Endothelial cell of umbilical vein (primary cell): ENCODE measurements at regions not wholly inside any gene's neighbourhood (a gene's known extent, or its start where the extent isn't known, plus 50 kb on each side); places are given as distances from the start of the nearest gene placed in this dataset.

Experiments used
- BruUV-seq: library from RNA; stranded (reverse); fragments of 400-500 nt; replicated peaks from 2 replicates; lab custom pipeline; 2021; lab: Mats Ljungman, UMichigan
- CTCF ChIA-PET: fragments of 300-600, 350-600 bp; sonication (Branson Sonifier 250); formaldehyde crosslinking; loops from one replicate; lab custom pipeline; 2021; ENCODE audit warnings: antibody characterized with exemption, inconsistent platforms; lab: Charles Lee
- POLR2A ChIA-PET: fragments of 300-600, 350-600 bp; sonication (Branson Sonifier 250); formaldehyde crosslinking; loops from one replicate; lab custom pipeline; 2021; ENCODE audit warnings: antibody characterized with exemption, inconsistent platforms; lab: Charles Lee
- DNase-seq: peaks from one replicate; pipeline ENCODE4 v3.0.0-alpha.2; 2011; ENCODE audit warnings: low read depth, low spot score
- FAIRE-seq: peaks from 2 replicates; lab custom pipeline; 2011; peaks lifted over from hg19 to GRCh38; lab: Jason Lieb, UNC
- H2AFZ ChIP-seq: 2 replicates; pipeline ENCODE4 v1.6.0; 2012; ENCODE audit warnings: low read depth, low read length, control low read depth, inconsistent platforms
- H3K27ac ChIP-seq: 2 replicates; pipeline ENCODE4 v1.5.1; 2011; ENCODE audit warnings: low read depth, mild to moderate bottlenecking, control low read depth, low read length, moderate library complexity; ENCODE audit not compliant: insufficient read depth
- H3K27me3 ChIP-seq, 2 experiments: 2 replicates each; pipeline versions ENCODE4 v1.6.0 to v1.6.1; 2011; ENCODE audit warnings: low read length in 2 of 2, mixed read lengths in 1 of 2; ENCODE audit not compliant: control insufficient read depth in 2 of 2, insufficient read depth in 2 of 2
- H3K36me3 ChIP-seq, 2 experiments: 2 replicates in 1 of 2; 3 replicates in 1 of 2; pipeline ENCODE4 v1.5.1; 2011; ENCODE audit warnings: low read length in 2 of 2, mild to moderate bottlenecking in 1 of 2, moderate library complexity in 1 of 2; ENCODE audit not compliant: control insufficient read depth in 2 of 2, insufficient read depth in 2 of 2; ENCODE audit errors: extremely low read depth in 1 of 2
- H3K4me1 ChIP-seq: 3 replicates; pipeline ENCODE4 v1.5.1; 2011; ENCODE audit warnings: mild to moderate bottlenecking, low read length; ENCODE audit not compliant: control insufficient read depth, insufficient read depth; ENCODE audit errors: extremely low read depth
- H3K4me2 ChIP-seq: 2 replicates; pipeline ENCODE4 v1.6.1; 2011; ENCODE audit warnings: low read length, control low read depth, mixed read lengths; ENCODE audit not compliant: insufficient read depth
- H3K4me3 ChIP-seq, 3 experiments: fragments of 200-600 bp in 1 of 3; sonication (generic), shearing (Covaris generic) in 1 of 3; replicated peaks in 1 of 3; 2 replicates each; pipeline ENCODE4 v1.5.1; 2011 to 2016; ENCODE audit warnings: control low read depth in 3 of 3, low read length in 3 of 3, mild to moderate bottlenecking in 2 of 3, inconsistent platforms in 1 of 3, low read depth in 1 of 3, moderate library complexity in 1 of 3; ENCODE audit not compliant: insufficient read depth in 1 of 3
- H3K79me2 ChIP-seq: 2 replicates; pipeline ENCODE4 v1.6.0; 2012; ENCODE audit warnings: low read length, inconsistent platforms; ENCODE audit not compliant: control insufficient read depth, insufficient read depth
- H3K9ac ChIP-seq: replicated peaks from 2 replicates; pipeline ENCODE3; 2011; ENCODE audit warnings: low read length, control low read depth; ENCODE audit not compliant: insufficient read depth; ENCODE audit errors: extremely low read depth
- H3K9me1 ChIP-seq: replicated peaks from 3 replicates; pipeline ENCODE4 v1.6.0; 2011; ENCODE audit warnings: mild to moderate bottlenecking, low read length; ENCODE audit not compliant: control insufficient read depth, insufficient read depth; ENCODE audit errors: extremely low read depth
- H3K9me3 ChIP-seq: replicated peaks from 2 replicates; pipeline ENCODE4 v1.5.1; 2012; ENCODE audit warnings: low read length, inconsistent platforms; ENCODE audit not compliant: control insufficient read depth, insufficient read depth
- H4K20me1 ChIP-seq: replicated peaks from 2 replicates; pipeline ENCODE3; 2011; ENCODE audit warnings: mild to moderate bottlenecking, low read length; ENCODE audit not compliant: control insufficient read depth, insufficient read depth; ENCODE audit errors: extremely low read depth
- EZH2 ChIP-seq: IDR thresholded peaks from 2 replicates; pipeline ENCODE4 v1.6.1; 2012; ENCODE audit warnings: borderline replicate concordance, low read depth, mild to moderate bottlenecking, moderate library complexity, low read length, inconsistent platforms; ENCODE audit not compliant: severe bottlenecking
- FOS ChIP-seq: IDR thresholded peaks from 2 replicates; pipeline ENCODE4 v1.6.1; 2011; ENCODE audit warnings: mild to moderate bottlenecking, low read length, moderate library complexity, borderline replicate concordance; ENCODE audit not compliant: insufficient read depth
- GATA2 ChIP-seq: IDR thresholded peaks from 2 replicates; pipeline ENCODE4 v1.7.0; 2011; ENCODE audit warnings: low read depth, mild to moderate bottlenecking, moderate library complexity, mixed read lengths, low read length; ENCODE audit not compliant: insufficient read length, insufficient read depth
- JUN ChIP-seq: IDR thresholded peaks from 2 replicates; pipeline ENCODE4 v1.6.1; 2011; ENCODE audit warnings: borderline replicate concordance, low read depth; ENCODE audit not compliant: insufficient read length, insufficient read depth
- MAX ChIP-seq: IDR thresholded peaks from 2 replicates; pipeline ENCODE4 v1.6.1; 2011; ENCODE audit not compliant: insufficient read depth, insufficient read length
- MYC ChIP-seq: IDR thresholded peaks from one replicate; pipeline ENCODE4 v1.6.1; 2011; ENCODE audit warnings: mild to moderate bottlenecking, low read depth, low read length
- POLR2A ChIP-seq: IDR thresholded peaks from 2 replicates; pipeline ENCODE4 v1.6.1; 2012; ENCODE audit warnings: low read depth, mild to moderate bottlenecking, control low read depth, low read length
- POLR2AphosphoS5 ChIP-seq: IDR thresholded peaks from 2 replicates; pipeline ENCODE4 v1.6.1; 2012; ENCODE audit warnings: low read depth, mild to moderate bottlenecking, control low read depth, low read length, moderate library complexity; ENCODE audit not compliant: insufficient read depth
- dilution Hi-C: fragments of 300-500 bp; cut with MboI; formaldehyde crosslinking; loops from one replicate; pipeline ENCODE4 v1.15.0; 2019; ENCODE audit warnings: low sequenced_read_pairs; ENCODE audit not compliant: extremely low pct_ligation_motif_present
- intact Hi-C: fragments of 100-400 bp; cut with micrococcal nuclease; formaldehyde crosslinking; loops from one replicate; pipeline ENCODE4 v1.10.0; 2022
- TF ChIP-seq, protein P1 (sequence below), 2 donors: IDR thresholded peaks; 1 replicate in 1 of 2; 2 replicates in 1 of 2; pipeline ENCODE4 v1.5.1; 2011; ENCODE audit warnings: low read length in 2 of 2, mild to moderate bottlenecking in 2 of 2, moderate library complexity in 2 of 2, control low read depth in 1 of 2, inconsistent platforms in 1 of 2, low read depth in 1 of 2; ENCODE audit not compliant: insufficient read depth in 1 of 2; ENCODE audit errors: extremely low read depth in 1 of 2

DNA sequence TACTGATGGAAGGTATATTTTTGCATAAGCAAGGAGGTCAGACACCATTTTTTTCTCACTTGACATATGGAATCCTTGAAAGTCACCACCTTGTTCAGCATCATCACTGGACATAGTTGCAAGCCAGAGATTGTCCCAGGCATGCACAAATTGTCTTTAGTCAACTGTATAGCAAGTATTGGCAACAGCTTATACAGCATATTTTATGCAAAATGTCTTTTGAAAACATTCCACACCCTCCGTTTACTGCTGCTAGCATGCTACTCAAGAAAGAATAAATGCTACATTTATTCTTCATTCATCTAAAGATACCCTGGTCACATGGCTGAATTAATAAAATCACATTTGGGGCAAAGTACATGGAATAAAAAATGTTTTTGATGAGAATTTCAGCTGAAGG lies 168.5 kb upstream of the DCBLD2 start:
- CTCF ChIA-PET: no interaction called here

More for the DNA sequence above, 168.5 kb upstream of the DCBLD2 start:
- no peaks in the 10 kb centered on the region for H3K79me2 ChIP-seq
- FAIRE-seq (no peak), DNase-seq (no peak)
- H3K4me3 ChIP-seq: no peak overlapping the region
- no peaks in the 10 kb centered on the region for H3K9me1 ChIP-seq
- intact Hi-C loops: no loop called here
- dilution Hi-C loops: no loop called here
- H3K36me3 ChIP-seq: no peaks in the 10 kb centered on the region
- no peak overlapping the region for H3K4me2 ChIP-seq
- POLR2A ChIA-PET: no interaction called here
- no peak overlapping the region for H3K9ac ChIP-seq
- BruUV-seq: no TSS peak
- H4K20me1 ChIP-seq: no peaks in the 10 kb centered on the region
- no peaks in the 10 kb centered on the region for H3K9me3 ChIP-seq
- H3K4me1 ChIP-seq: no peaks in the 10 kb centered on the region
- H3K27me3 ChIP-seq: peaks cover 25 to 28% of the 10 kb centered on the region in 2 experiments
- TF ChIP-seq, protein P1, sequence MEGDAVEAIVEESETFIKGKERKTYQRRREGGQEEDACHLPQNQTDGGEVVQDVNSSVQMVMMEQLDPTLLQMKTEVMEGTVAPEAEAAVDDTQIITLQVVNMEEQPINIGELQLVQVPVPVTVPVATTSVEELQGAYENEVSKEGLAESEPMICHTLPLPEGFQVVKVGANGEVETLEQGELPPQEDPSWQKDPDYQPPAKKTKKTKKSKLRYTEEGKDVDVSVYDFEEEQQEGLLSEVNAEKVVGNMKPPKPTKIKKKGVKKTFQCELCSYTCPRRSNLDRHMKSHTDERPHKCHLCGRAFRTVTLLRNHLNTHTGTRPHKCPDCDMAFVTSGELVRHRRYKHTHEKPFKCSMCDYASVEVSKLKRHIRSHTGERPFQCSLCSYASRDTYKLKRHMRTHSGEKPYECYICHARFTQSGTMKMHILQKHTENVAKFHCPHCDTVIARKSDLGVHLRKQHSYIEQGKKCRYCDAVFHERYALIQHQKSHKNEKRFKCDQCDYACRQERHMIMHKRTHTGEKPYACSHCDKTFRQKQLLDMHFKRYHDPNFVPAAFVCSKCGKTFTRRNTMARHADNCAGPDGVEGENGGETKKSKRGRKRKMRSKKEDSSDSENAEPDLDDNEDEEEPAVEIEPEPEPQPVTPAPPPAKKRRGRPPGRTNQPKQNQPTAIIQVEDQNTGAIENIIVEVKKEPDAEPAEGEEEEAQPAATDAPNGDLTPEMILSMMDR (IDR thresholded peaks at IDR 0.05; ENCODE audit: extremely low read depth in 1 of 2, insufficient read depth in 1 of 2, low read depth in 1 of 2, low read length in 2 of 2): no peak
- TF ChIP-seq MYC (no peak), GATA2 (no peak), MAX (no peak), POLR2A (no peak), EZH2 (no peak), POLR2AphosphoS5 (no peak), FOS (no peak), JUN (no peak)
- H2AFZ ChIP-seq: no peak overlapping the region
- H3K27ac ChIP-seq: no peak overlapping the region
